CD4-positive, alpha-beta T cell (primary cell): ENCODE measurements at regions not wholly inside any gene's neighbourhood (a gene's known extent, or its start where the extent isn't known, plus 50 kb on each side); places are given as distances from the start of the nearest gene placed in this dataset.

ENCODE experiments used
- ATAC-seq: fragments of 200-7000 bp; cut with Tn5 transposase; one replicate; pipeline ENCODE4 v1.10.0; 2022; ENCODE audit warnings: mild to moderate bottlenecking; ENCODE audit not compliant: poor library complexity
- CTCF ChIA-PET: fragments of 350-600 bp; sonication (Branson Sonifier 250); formaldehyde crosslinking; loops from one replicate; lab custom pipeline; 2021; ENCODE audit warnings: antibody characterized with exemption, inconsistent platforms; lab: Charles Lee
- POLR2A ChIA-PET: fragments of 350-600 bp; sonication (Branson Sonifier 250); formaldehyde crosslinking; loops from one replicate; lab custom pipeline; 2021; ENCODE audit warnings: antibody characterized with exemption, inconsistent platforms; lab: Charles Lee
- DNase-seq, 14 experiments: peaks; one replicate each; pipeline ENCODE4 v3.0.0-alpha.2; 2013 to 2020; ENCODE audit warnings: mixed read lengths in 2 of 14
- H3K27ac ChIP-seq, 2 donors: one replicate each; pipeline versions ENCODE4 v1.5.1 to v1.7.0; 2013; ENCODE audit warnings: low read length in 2 of 2, low read depth in 1 of 2, mild to moderate bottlenecking in 1 of 2
- H3K27me3 ChIP-seq, 2 experiments: 1 replicate in 1 of 2; 2 replicates in 1 of 2; pipeline versions ENCODE4 v1.6.1 to v1.7.0; 2013; ENCODE audit warnings: low read length in 2 of 2, control low read depth in 1 of 2, mild to moderate bottlenecking in 1 of 2, moderate library complexity in 1 of 2; ENCODE audit not compliant: insufficient read depth in 2 of 2, control insufficient read depth in 1 of 2
- H3K36me3 ChIP-seq: one replicate; pipeline ENCODE4 v1.6.1; 2013; ENCODE audit warnings: low read length, control low read depth; ENCODE audit not compliant: insufficient read depth
- H3K4me1 ChIP-seq: one replicate; pipeline ENCODE4 v1.6.1; 2013; ENCODE audit warnings: low read length, control low read depth; ENCODE audit not compliant: insufficient read depth
- H3K4me3 ChIP-seq: one replicate; pipeline ENCODE4 v1.5.1; 2013; ENCODE audit warnings: mild to moderate bottlenecking, low read length, moderate library complexity
- H3K9me3 ChIP-seq, 2 experiments: 1 replicate in 1 of 2; 2 replicates in 1 of 2; pipeline versions ENCODE4 v1.6.1 to v1.7.0; 2013; ENCODE audit warnings: low read length in 2 of 2, mild to moderate bottlenecking in 2 of 2, control low read depth in 1 of 2, moderate library complexity in 1 of 2; ENCODE audit not compliant: control insufficient read depth in 1 of 2, insufficient read depth in 1 of 2
- H3K27ac Mint-ChIP-seq: one replicate; pipeline ENCODE4 v1.8.0; 2020; ENCODE audit warnings: mixed read lengths
- H3K27me3 Mint-ChIP-seq: one replicate; pipeline ENCODE4 v1.8.0; 2021; ENCODE audit warnings: mixed read lengths
- H3K36me3 Mint-ChIP-seq: one replicate; pipeline ENCODE4 v1.8.0; 2021; ENCODE audit warnings: low read depth, mixed read lengths
- H3K4me1 Mint-ChIP-seq: one replicate; pipeline ENCODE4 v1.8.0; 2021; ENCODE audit warnings: low read depth, mixed read lengths
- H3K4me3 Mint-ChIP-seq: one replicate; pipeline ENCODE4 v1.8.0; 2020; ENCODE audit warnings: mild to moderate bottlenecking, mixed read lengths
- H3K9me3 Mint-ChIP-seq: one replicate; pipeline ENCODE4 v1.8.0; 2020; ENCODE audit warnings: mixed read lengths
- intact Hi-C, 2 experiments: fragments of 100-400 bp; cut with DNase I in 1 of 2; cut with micrococcal nuclease in 1 of 2; formaldehyde crosslinking; loops; one replicate each; pipeline versions ENCODE4 v1.15.1 to v1.9.0; 2023 to 2025; cut with DNase I, micrococcal nuclease
- TF ChIP-seq, protein P1 (sequence below): fragments of 200-600 bp; IDR thresholded peaks from one replicate; pipeline ENCODE4 v1.8.0; 2022; ENCODE audit warnings: antibody characterized with exemption, mild to moderate bottlenecking

DNA sequence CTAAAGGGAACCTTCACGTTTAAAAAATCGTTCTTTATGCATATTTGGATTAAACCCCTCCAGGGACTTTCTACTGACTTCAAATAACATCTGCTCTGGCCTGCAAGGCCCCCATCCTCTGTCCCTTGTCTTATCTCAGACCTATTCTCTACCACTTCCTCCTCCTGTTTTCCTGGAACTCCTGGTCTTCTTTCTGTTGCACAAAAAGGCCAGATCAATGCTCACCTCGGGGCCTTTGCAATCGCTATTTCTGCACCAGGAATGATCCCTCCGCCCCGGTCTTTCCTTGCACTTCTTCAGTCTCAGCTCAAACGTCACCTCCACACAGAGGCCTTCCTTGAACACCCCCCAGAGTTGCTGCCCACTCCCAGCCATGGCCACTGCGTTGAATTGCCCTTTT lies 57.6 kb upstream of the BEGAIN start:
- peaks cover 60% of the 10 kb centered on the region for H3K4me1 Mint-ChIP-seq
- H3K36me3 Mint-ChIP-seq: no peaks in the 10 kb centered on the region
- Histone ChIP-seq H3K27me3 (no peaks in the 10 kb centered on the region), H3K27ac (no peak overlapping the region), H3K36me3 (no peaks in the 10 kb centered on the region), H3K9me3 (peaks cover 0 to 8% of the 10 kb centered on the region in 2 experiments), H3K4me3 (no peak overlapping the region), H3K4me1 (peaks cover 58% of the 10 kb centered on the region)
- H3K27me3 Mint-ChIP-seq: no peaks in the 10 kb centered on the region
- H3K4me3 Mint-ChIP-seq: no peak overlapping the region
- ATAC-seq (no peak), DNase-seq (no peak)
- peak overlapping the region; percentile 14 for H3K27ac Mint-ChIP-seq
- ChIA-PET POLR2A (interaction anchor here (1.5 to 2.2 kb wide), 3 partner anchors 97 to 260 kb away, joined by 8 to 10 read pairs (median 9); no protein-coding TSS in a partner anchor), CTCF (interaction anchor here (1.0 to 1.7 kb wide), 4 partner anchors 203 to 261 kb away, joined by 3 to 37 read pairs (median 8); no protein-coding TSS in a partner anchor)
- TF ChIP-seq, protein P1, sequence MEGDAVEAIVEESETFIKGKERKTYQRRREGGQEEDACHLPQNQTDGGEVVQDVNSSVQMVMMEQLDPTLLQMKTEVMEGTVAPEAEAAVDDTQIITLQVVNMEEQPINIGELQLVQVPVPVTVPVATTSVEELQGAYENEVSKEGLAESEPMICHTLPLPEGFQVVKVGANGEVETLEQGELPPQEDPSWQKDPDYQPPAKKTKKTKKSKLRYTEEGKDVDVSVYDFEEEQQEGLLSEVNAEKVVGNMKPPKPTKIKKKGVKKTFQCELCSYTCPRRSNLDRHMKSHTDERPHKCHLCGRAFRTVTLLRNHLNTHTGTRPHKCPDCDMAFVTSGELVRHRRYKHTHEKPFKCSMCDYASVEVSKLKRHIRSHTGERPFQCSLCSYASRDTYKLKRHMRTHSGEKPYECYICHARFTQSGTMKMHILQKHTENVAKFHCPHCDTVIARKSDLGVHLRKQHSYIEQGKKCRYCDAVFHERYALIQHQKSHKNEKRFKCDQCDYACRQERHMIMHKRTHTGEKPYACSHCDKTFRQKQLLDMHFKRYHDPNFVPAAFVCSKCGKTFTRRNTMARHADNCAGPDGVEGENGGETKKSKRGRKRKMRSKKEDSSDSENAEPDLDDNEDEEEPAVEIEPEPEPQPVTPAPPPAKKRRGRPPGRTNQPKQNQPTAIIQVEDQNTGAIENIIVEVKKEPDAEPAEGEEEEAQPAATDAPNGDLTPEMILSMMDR: no peak
- H3K9me3 Mint-ChIP-seq: no peaks in the 10 kb centered on the region
- intact Hi-C loops: loop anchor here (1.0 to 5.0 kb wide), 5 partner anchors 97 to 359 kb away; no protein-coding TSS in a partner anchor

DNA sequence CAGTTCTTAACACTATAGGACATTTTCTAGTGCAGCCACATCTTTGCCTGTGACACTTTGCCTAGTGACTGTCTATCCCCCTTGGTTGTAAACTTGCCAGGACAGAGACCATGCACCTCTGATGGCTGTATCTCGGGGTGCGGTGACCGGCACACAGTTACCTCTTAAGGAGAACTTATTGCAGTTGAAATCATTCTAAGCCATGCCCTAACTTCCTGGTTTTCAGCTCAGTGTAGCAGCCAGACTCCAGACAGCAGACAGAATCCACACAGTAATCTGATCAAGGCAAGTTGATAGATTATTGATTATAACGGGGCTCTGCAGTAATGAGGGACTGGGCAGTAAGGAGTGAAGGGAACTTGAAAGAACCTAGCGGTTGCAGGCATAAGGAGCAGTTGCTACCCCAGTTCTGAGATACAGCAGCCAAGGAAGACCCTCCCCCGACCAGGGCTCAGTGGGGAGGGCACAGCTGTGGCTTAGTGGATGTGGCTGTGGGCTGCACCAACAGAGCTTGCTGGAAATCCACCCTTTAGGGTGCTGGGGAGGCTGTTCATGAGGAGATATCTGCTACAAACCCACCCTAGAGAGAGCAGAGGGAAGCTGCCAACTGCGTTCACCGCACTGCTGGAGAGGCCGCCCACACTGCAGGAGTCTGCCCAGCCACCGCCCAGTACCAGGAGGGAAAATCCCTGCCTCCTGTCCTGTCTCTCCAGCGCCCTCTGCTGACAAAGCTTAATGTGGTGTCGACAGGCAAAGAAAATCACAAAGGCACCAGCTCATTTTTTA lies 58.2 kb upstream of the BEGAIN start:
- peaks cover 54% of the 10 kb centered on the region for H3K4me1 Mint-ChIP-seq
- ATAC-seq: peak; percentile 88
- intact Hi-C loops: loop anchor here (1.0 to 2.0 kb wide), 4 partner anchors 121 to 360 kb away; no protein-coding TSS in a partner anchor
- H3K27me3 ChIP-seq: no peaks in the 10 kb centered on the region
- TF ChIP-seq, protein P1: peak; percentile 89
- H3K4me3 ChIP-seq: peak overlapping the region; percentile 10
- H3K9me3 Mint-ChIP-seq: no peaks in the 10 kb centered on the region
- H3K36me3 Mint-ChIP-seq: no peaks in the 10 kb centered on the region
- DNase-seq: peak; percentile 74 to 93 (median 82)
- H3K9me3 ChIP-seq: peaks cover 0 to 8% of the 10 kb centered on the region in 2 experiments
- H3K27me3 Mint-ChIP-seq: no peaks in the 10 kb centered on the region
- POLR2A ChIA-PET: interaction anchor here (0.6 to 2.2 kb wide), 6 partner anchors 8 to 262 kb away, joined by 3 to 10 read pairs (median 6); no protein-coding TSS in a partner anchor
- H3K36me3 ChIP-seq: no peaks in the 10 kb centered on the region
- peaks cover 52% of the 10 kb centered on the region for H3K4me1 ChIP-seq
- no peak overlapping the region for H3K27ac ChIP-seq
- H3K27ac Mint-ChIP-seq: peak overlapping the region; percentile 14
- CTCF ChIA-PET: interaction anchor here (0.6 to 2.3 kb wide), 15 partner anchors 8 to 834 kb away, joined by 3 to 37 read pairs (median 3); no protein-coding TSS in a partner anchor
- no peak overlapping the region for H3K4me3 Mint-ChIP-seq

GRCh38 chr14:100645982-100646314 lies 58.7 kb upstream of the BEGAIN start:
- intact Hi-C loops: loop anchor here (1.0 to 2.0 kb wide), 5 partner anchors 121 to 361 kb away; no protein-coding TSS in a partner anchor
- TF ChIP-seq, protein P1: peak; percentile 31
- H3K4me1 ChIP-seq: peaks cover 47% of the 10 kb centered on the region
- no peak overlapping the region for H3K4me3 Mint-ChIP-seq
- H3K4me3 ChIP-seq: no peak overlapping the region
- ATAC-seq: no peak
- H3K9me3 Mint-ChIP-seq: no peaks in the 10 kb centered on the region
- no peak overlapping the region for H3K27ac ChIP-seq
- DNase-seq: no peak
- no peaks in the 10 kb centered on the region for H3K27me3 ChIP-seq
- H3K36me3 Mint-ChIP-seq: no peaks in the 10 kb centered on the region
- H3K27ac Mint-ChIP-seq: peak overlapping the region; percentile 14
- no peaks in the 10 kb centered on the region for H3K36me3 ChIP-seq
- peaks cover 49% of the 10 kb centered on the region for H3K4me1 Mint-ChIP-seq
- CTCF ChIA-PET: interaction anchor here (0.7 to 2.3 kb wide), 13 partner anchors 9 to 268 kb away, joined by 3 to 37 read pairs (median 5); no protein-coding TSS in a partner anchor
- H3K9me3 ChIP-seq: peaks cover 0 to 8% of the 10 kb centered on the region in 2 experiments
- H3K27me3 Mint-ChIP-seq: no peaks in the 10 kb centered on the region
- POLR2A ChIA-PET: interaction anchor here (0.6 to 2.2 kb wide), 6 partner anchors 9 to 263 kb away, joined by 3 to 10 read pairs (median 6); no protein-coding TSS in a partner anchor
